GM21825 (cell line): ENCODE measurements at regions not wholly inside any gene's neighbourhood (a gene's known extent, or its start where the extent isn't known, plus 50 kb on each side); places are given as distances from the start of the nearest gene placed in this dataset.

Experiments used
- ATAC-seq: cut with Tn5 transposase; IDR thresholded peaks from one replicate; pipeline ENCODE4 v1.9.1; 2021; ENCODE audit warnings: mild to moderate bottlenecking, moderate library complexity; ENCODE audit not compliant: unreplicated experiment

- ATAC-seq: no peak
Observed at GRCh38 chr2:224213396-224213795, 174.3 kb upstream of the SERPINE2 start.

DNA sequence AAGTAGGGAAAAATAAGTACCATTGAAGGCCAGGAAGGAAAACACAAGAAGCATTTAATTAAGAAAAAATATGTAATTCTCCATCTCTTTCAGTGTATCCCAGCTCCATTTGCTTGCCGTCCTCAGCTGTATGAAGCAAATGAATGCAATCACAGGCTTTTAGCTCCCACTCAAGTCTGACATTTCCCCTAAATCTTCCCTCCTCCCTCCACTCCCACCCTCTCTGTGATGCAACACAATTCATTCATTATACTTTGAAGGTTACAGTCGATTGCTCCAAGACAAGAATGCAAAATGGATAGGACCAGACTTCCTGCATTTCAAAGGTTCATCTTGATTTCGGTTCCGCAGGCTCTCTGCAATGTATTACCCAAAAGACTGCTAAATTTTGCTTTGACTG, 172.7 kb upstream of the SERPINE2 start:
- ATAC-seq: no peak

DNA sequence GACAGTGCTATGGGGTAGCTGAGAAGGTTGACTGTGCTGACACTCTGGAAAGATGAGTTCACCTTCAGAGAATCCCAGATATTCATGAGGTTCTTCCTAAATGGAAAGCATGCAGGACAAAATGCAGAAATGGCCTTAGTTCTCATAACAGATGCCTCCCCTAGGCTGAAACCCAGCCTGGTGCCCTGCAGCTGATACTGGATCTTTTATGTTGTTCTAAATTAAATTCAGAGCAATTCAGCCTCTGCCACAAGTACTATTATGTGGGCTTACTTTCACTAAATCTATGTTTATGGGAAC, 172.0 kb upstream of the SERPINE2 start:
- no peak for ATAC-seq

GRCh38 chr2:224210286-224211180, 171.4 kb upstream of the SERPINE2 start:
- no peak for ATAC-seq

DNA sequence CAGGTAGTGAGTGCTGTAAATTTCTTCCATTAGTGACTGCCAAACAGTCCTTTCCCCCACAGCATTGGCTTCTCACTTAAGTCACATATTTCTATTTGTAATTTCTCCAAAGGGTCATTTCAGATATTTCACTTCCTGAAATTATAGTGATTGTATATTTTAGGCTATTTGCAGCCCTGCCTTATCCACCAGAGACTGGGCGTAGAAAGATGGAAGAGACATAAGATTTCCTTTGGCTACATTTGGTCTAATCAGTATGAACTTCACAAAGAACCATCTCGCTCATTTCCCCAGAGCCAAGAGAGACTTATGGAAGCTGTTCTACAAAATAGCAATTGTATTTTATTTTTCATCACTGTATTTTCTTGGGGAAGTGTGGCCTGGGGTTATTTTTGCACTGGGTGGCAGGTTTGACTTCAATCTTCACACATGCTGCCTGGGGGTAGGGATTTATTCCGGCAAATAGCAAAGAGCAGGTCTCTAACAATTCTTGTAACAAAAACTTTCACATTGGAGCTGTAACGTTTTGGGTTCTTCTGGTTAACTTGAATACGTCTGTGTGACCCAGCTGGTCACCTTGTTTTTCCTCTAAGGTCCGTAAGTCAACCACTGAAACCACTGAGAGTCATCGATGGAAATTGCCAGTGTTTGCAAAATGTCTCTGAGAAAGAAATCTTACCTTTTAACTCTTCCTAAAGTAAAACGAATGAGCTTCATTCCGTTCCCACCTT, 170.6 kb upstream of the SERPINE2 start:
- no peak for ATAC-seq

GRCh38 chr2:224208443-224208842, 169.4 kb upstream of the SERPINE2 start:
- ATAC-seq: no peak

DNA sequence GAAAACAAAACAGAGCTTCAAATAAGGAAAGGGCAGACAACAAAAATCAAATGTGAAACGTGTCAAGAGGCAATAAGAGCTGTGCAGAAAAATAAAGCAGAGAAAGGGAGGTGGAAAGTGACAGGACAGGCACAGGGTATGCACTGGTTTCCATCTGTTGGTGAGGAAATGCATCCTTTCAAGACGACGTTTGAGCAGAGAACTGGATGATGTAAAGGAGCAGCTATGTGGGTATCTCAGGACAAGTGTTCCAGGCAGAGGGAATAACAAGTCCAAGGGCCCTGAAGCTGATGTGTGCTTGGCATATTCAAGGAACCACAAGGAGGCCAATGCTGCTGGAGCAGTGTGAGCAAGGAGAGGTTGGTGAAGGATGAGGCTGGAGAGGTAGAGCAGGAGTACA, 168.9 kb upstream of the SERPINE2 start:
- no peak for ATAC-seq

DNA sequence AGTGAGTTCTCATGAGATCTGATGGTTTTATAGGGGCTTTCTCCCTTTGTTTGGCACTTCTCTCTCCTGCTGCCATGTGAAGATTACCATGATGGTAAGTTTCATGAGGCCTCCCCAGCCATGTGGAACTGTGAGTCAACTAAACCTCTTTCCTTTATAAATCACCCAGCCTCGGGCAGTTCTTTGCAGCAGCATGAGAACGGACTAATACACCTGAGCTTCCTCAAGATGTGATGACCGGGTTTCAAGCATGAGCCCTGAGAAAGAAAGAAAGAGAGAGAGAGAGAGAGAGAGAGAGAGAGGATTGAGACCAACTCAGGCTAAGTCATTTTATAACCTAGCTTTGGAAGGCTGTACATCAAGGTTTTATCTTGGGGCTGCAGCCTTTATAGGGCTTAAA, 167.7 kb upstream of the SERPINE2 start:
- ATAC-seq: no peak

DNA sequence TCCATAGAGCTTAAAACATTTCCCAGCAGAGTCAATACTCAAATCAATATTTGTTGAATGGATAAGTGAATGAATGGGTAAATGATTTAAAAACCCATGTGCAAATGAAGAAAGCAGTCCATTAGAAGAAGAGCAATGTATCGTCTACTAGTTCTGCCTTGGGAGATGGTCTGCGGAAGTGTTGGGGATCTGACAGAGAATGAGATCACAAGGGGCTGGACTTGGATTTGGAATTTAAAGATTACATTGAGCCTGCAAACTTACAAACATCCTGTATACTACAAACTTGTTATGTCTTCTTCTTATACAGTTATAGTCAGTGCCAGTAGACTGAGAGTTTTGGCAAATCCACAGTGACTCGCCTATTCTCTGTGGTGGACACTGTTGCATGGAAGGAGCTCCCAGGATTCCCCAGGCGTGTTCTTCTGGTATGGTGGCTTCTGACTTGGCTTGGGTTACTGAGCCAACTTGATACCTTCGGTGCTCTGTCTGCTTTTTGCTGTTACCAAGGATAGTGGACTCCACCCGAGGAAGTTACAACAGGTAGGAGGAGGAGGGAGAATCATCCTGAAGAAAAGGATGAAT, 163.3 kb upstream of the SERPINE2 start:
- no peak for ATAC-seq

DNA sequence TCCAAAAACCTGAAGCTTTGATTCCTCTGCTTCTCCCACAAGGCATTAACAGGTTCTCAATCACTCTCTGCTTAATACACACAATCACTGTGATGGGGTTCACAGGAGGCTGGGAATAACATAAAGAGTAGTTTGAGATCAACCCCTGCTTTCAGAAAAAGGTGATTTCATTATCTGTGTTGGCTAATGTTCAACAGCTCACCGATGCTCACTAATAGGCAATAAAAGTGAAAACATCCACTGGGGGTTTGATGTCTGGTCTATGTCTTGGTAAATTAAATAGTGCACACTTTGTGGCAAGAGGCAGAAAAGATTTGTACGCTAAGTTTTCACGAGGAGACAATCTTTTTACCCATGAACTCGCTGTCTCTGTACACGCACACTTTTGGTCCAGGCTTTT, 159.3 kb upstream of the SERPINE2 start:
- ATAC-seq: no peak

- no peak for ATAC-seq
Observed at GRCh38 chr2:224196810-224197209, 157.7 kb upstream of the SERPINE2 start.

- no peak for ATAC-seq
Observed at GRCh38 chr2:224195925-224196571, 157.0 kb upstream of the SERPINE2 start.

GRCh38 chr2:224194161-224194560, 155.1 kb upstream of the SERPINE2 start:
- no peak for ATAC-seq

DNA sequence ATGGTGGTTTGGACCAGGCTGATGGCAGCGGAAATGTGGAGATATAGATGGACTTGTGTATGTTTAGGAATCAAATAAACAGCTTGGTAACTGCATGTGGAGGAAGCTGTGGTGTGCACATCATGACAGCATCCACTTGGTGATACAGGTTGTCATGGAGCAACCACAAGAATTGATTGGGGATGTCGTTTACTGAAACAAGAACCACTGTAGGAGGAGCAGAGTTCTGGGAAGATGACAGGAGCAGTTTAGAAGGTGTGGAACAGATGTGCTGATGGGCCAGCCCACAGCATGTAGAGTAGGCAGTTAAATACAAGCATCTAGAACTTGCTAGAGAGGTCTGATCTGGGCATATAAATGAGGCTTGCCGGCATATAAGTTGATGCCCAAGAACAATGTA, 152.4 kb upstream of the SERPINE2 start:
- ATAC-seq: no peak

DNA sequence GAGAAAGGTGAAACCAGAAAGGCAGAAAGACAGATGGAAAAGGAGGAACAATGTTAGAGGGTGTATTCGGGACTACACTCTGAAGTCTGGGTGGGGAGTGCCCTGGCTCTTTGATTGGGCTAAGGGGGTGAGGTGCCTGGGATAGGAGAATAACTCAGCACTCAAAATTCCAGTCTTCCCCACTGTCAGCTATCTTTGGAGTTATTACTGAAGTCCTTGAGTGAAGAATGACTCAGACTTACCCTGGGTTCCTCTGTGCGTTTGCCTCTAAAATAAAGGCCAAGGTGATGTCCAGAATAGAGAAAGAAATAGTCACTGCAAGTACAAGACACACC, 151.8 kb upstream of the SERPINE2 start:
- no peak for ATAC-seq

DNA sequence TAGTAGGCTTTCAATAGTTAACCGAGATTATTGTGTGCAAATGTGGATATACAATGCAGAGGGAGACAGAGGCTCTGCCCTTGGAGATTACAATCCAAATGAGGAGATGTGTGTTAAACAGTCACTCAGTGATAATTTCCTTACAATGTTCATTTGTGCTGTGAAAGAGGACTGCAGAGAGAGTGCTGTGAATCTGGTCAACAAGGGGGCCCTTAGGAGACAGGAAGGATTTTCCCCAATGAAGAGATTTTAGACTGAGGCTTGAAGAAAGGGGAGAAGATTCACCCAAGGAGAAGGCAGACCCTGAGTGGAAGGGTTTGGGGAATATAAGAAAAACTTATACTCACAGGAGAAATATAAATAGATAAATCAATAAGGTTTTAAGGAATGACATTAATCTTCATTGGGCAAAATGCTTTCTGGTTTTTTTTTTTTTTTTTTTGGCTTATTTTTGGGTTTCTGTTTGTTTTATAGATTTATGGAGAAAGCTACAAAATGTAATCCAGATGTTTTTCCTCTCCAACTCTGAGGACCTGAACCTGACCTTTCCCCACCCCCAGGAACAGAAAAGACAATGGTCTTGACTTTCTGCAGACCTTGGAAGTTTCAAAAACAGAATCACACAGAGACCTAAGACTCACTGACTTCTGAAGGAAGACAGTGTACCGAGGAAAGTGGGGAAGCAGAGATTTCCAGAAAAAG, 151.3 kb upstream of the SERPINE2 start:
- ATAC-seq: no peak

GRCh38 chr2:224187220-224187619, 148.1 kb upstream of the SERPINE2 start:
- no peak for ATAC-seq

DNA sequence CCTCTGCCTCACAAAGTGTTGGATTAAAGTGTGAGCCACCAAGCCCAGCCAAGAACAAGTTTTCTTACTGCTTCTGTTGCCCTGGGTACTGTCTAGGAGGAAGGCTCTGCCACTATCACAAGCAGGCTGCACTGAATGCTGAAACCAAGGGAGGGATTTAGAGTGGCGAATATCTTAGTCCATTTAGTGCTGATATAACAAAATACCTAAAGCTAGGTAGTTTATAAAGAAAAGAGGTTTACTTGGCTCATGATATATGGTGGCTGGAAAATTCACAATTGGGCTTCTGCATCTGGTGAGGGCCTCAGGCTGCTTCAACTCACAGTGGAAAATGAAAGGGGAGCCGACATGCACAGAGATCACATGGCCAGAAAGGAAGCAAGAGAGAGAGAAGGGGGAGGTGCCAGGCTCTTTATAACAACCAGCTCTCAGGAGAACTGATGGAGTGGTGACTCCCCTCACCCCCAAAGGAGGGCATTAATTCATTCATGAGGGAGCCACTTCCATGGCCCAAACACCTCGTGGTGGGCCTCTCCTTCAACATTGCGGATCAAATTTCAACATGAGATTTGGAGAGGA, 146.0 kb upstream of the SERPINE2 start:
- ATAC-seq: no peak

DNA sequence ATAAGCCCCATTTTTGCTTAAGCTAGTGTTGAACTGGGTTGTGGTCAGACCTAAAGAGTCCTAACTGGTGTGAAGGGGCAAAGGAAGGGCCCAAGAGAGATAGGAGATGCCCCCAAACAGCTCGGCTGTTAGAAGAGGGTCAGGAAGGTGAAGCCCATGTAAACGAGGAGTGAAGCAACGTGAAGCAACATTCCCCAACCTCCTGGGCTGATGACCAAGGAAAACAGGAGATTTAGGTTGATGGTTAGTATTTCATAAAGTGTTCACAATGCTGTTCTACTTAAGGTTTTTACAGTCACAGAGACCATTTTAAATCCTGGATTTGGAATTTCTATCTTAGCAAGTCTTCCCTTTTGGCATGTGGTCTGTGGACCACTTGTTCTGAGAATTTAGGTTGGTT, 144.0 kb upstream of the SERPINE2 start:
- ATAC-seq: no peak

DNA sequence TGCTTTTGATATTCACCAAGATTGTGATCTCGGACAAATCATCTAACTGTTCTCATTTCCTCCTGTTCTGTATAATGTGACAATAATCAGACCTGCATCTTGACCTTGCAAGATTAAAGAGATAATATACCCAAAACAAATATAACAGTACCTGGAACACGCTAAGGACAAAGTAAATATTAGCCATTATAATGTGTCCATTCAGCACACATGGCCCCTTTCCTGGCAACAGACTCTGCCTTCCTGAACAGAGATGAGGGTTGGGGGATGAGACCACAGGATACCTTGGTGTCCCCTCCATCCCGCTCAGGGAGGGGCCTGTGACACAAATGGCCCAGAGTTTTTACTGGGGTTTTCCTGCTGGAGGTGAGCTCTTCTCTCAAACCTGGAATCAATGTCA, 143.4 kb upstream of the SERPINE2 start:
- ATAC-seq: no peak
